ENCODE measurements at regions not wholly inside any gene's neighbourhood (a gene's known extent, or its start where the extent isn't known, plus 50 kb on each side); places are given as distances from the start of the nearest gene placed in this dataset.

GRCh38 chr2:18465979-18466378 is 94.5 kb downstream of the RDH14 start:
- no peak for DNase-seq (ENCODE audit: low spot score)

GRCh38 chr2:18464913-18465312 is 95.5 kb downstream of the RDH14 start:
- DNase-seq (ENCODE audit: low spot score) = no peak

GRCh38 chr2:18456026-18456425 is 104.4 kb downstream of the RDH14 start:
- DNase-seq (ENCODE audit: low spot score) = no peak

GRCh38 chr2:18455236-18455862 is 105.1 kb downstream of the RDH14 start:
- no peak for DNase-seq (ENCODE audit: low spot score)

GRCh38 chr2:18454692-18455235 is 105.7 kb downstream of the RDH14 start:
- no peak for DNase-seq (ENCODE audit: low spot score)

GRCh38 chr2:18446715-18447114 is 113.7 kb downstream of the RDH14 start:
- no peak for DNase-seq (ENCODE audit: low spot score)

GRCh38 chr2:18445433-18446320 is 114.8 kb downstream of the RDH14 start:
- DNase-seq (ENCODE audit: low spot score) = no peak

DNA sequence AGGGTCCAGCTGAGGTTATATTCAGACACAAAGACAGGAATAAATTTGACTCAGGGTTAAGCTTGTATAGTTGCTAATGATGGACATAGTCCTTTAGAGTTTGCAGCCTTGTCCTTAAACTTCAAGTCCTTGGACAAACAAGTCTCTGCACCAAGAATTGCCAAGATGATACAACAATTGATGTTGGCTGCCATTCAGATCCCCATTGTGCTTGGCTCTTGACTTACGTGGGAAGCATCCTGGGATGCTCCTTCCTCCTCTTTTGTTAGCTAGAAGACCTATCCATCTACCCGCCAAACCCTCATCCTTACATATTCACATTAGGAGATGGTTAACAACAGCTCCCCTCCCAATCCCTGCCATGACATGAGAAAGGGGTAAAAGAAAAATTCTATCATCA is 115.6 kb downstream of the RDH14 start:
- DNase-seq (ENCODE audit: low spot score) = no peak

- DNase-seq (ENCODE audit: low spot score) = no peak
Observed at GRCh38 chr2:18441583-18441982, 118.9 kb downstream of the RDH14 start.

DNA sequence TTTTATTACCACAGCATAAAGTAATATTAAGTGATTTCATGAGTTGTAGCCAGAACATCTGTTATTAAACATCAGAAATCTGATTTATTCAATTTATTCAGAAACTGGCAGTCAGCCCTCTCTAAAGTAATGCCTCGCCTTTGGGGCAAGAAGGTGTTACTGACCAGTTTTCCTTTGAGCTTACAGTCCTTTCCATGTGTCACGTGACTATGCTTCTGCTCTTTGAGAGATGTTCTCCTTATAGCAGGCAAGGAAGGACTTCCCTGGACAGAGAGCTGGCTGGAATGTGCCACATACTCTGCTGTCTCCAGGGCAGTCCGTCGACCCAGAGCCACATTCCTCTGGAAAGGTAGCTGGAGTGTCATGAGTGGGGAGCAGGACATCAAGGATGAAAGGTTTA is 119.7 kb downstream of the RDH14 start:
- no peak for DNase-seq (ENCODE audit: low spot score)

- no peak for DNase-seq (ENCODE audit: low spot score)
Observed at GRCh38 chr2:18440141-18440661, 120.3 kb downstream of the RDH14 start.

DNA sequence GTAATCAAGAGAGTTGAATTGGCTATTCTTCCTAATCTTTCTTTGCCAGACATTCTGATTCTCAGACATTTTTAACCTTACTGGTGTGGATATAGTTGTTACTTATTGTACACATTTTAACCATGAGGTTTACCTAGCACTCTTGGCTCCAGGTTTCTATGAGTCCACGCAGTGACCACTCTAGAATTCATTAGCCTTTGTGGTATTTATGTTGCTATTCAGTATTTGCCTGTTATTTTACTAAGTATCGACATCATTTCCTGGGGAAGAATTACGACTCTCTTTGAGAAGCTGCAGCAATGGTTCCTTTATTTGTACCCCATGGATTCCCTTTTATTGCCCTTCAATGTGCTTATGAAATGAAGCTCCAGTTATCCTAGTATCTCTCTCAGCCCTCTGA is 120.7 kb downstream of the RDH14 start:
- DNase-seq (ENCODE audit: low spot score) = no peak

- no peak for DNase-seq (ENCODE audit: low spot score)
Observed at GRCh38 chr2:18437909-18438308, 122.5 kb downstream of the RDH14 start.

- DNase-seq (ENCODE audit: low spot score) = no peak
Observed at GRCh38 chr2:18436503-18437005, 123.9 kb downstream of the RDH14 start.

- DNase-seq (ENCODE audit: low spot score) = peak; percentile 62
Observed at GRCh38 chr2:18435426-18436037, 124.9 kb downstream of the RDH14 start.

DNA sequence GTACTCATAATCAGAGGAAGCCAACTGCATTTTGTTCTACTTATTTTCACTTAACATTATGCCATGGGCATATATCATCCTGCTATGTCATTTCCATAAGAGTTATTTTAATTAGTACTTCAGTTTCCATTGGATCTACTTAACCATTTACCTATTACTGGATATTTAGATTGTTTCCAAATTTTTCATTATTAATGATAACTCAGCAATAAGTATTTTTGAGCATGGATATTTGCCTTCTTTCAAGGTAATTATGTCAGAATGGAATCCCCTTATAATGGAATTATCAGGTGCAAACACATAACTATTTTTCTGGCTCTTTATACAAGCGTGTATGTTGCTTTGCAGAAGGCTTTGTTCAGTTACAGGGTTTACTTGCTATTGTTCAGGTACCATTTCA is 126.6 kb downstream of the RDH14 start:
- no peak for DNase-seq (ENCODE audit: low spot score)

- no peak for DNase-seq (ENCODE audit: low spot score)
Observed at GRCh38 chr2:18432999-18433398, 127.5 kb downstream of the RDH14 start.

GRCh38 chr2:18430996-18431748 is 129.3 kb downstream of the RDH14 start:
- DNase-seq (ENCODE audit: low spot score) = no peak

DNA sequence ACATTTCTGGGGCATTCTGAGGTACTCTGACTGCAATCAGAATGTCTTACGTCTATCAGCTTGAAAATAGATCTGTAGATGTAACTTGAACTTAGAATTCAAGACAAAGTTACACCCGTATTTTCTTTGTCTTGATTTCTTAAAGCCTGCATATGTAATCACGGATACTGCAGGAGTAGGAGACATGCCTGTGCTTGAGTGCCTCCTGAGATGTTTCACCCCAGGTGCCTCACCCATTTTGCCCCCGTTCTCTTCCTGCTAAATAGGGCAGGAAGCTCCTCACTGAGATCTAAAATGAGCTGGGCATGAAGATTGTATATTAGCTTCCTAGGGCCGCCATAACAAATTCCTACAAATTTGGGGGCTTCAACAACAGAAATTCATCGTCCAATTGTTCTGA is 131.9 kb downstream of the RDH14 start:
- no peak for DNase-seq (ENCODE audit: low spot score)

DNA sequence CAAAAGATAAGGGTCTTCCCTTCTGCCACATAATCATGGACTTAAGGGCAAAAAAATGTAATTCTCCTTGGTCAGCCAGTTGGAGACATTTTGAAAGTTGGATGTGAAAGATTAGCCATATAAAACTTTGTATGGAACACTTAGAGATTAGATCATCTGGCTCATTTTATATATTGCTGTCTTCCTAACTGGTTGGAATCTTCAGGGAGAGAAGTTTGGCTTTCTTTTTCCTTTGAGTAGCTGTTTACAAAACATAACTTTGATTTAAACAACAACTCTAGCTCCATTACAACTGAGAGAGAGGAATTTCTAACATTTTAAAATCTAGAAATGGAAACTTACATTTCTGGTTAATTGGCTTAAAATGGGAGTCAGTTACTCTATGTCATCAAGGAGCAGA is 132.7 kb downstream of the RDH14 start:
- DNase-seq (ENCODE audit: low spot score) = no peak

DNA sequence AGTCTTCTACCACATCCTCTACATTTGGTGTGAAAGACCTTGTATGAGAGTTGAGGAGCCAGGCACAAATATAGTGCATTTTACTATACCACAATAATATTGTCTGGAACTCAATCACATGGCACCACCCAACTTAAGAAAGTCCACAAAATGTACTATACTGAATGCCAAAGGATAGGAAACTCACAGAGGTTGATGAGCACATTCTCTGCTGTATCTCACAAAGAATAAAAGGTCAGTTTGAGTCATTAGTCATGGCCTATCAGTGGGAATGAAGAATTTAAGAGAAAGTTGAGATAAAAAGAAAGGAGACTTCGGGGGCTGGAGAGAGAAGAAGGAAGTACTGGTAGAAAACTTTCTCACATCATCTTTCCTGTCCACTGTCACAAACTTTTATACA is 134.3 kb downstream of the RDH14 start:
- no peak for DNase-seq (ENCODE audit: low spot score)

- DNase-seq (ENCODE audit: low spot score) = no peak
Observed at GRCh38 chr2:18425210-18425703, 135.2 kb downstream of the RDH14 start.
